BLaER1 (cell line): ENCODE measurements at regions not wholly inside any gene's neighbourhood (a gene's known extent, or its start where the extent isn't known, plus 50 kb on each side); places are given as distances from the start of the nearest gene placed in this dataset.
"Not testable (repeated sequence)": the region's sequence is repeated elsewhere in the genome, so short reads cannot be mapped to it uniquely, and the experiment has no call there.

Source experiments
- H3K27ac ChIP-seq: shearing (Covaris generic); formaldehyde crosslinking; 2 replicates; pipeline ENCODE4 v1.8.1; 2022
- H3K27me3 ChIP-seq: shearing (Covaris generic); formaldehyde crosslinking; 2 replicates; pipeline ENCODE4 v1.8.1; 2022
- H3K36me3 ChIP-seq: shearing (Covaris generic); formaldehyde crosslinking; 2 replicates; pipeline ENCODE4 v1.8.1; 2022
- H3K4me1 ChIP-seq: shearing (Covaris generic); formaldehyde crosslinking; 2 replicates; pipeline ENCODE4 v1.8.1; 2022
- H3K4me2 ChIP-seq: shearing (Covaris generic); formaldehyde crosslinking; 2 replicates; pipeline ENCODE4 v1.8.1; 2022
- H3K4me3 ChIP-seq: shearing (Covaris generic); formaldehyde crosslinking; 2 replicates; pipeline ENCODE4 v1.8.1; 2022
- H3K9ac ChIP-seq: shearing (Covaris generic); formaldehyde crosslinking; 2 replicates; pipeline ENCODE4 v1.8.1; 2022
- H3K9me3 ChIP-seq: shearing (Covaris generic); formaldehyde crosslinking; 2 replicates; pipeline ENCODE4 v1.8.1; 2022
- H4K20me1 ChIP-seq: shearing (Covaris generic); formaldehyde crosslinking; 2 replicates; pipeline ENCODE4 v1.8.1; 2022
- Cebpa-rat ChIP-seq: shearing (Covaris generic); IDR thresholded peaks from 2 replicates; pipeline ENCODE4 v1.8.1; 2022

- Histone ChIP-seq H3K36me3 (no peaks in the 10 kb centered on the region), H3K9me3 (no peaks in the 10 kb centered on the region), H3K4me3 (no peak overlapping the region), H4K20me1 (no peaks in the 10 kb centered on the region), H3K4me1 (no peaks in the 10 kb centered on the region), H3K27me3 (no peaks in the 10 kb centered on the region), H3K9ac (no peak overlapping the region), H3K27ac (no peak overlapping the region), H3K4me2 (no peak overlapping the region)
- no peak for TF ChIP-seq Cebpa-rat
These were observed 1108.8 kb upstream of the SEL1L start for GRCh38 chr14:82642425-82642824.

GRCh38 chr14:82647088-82647810 is 1113.6 kb upstream of the SEL1L start:
- Histone ChIP-seq H4K20me1 (no peaks in the 10 kb centered on the region), H3K9me3 (no peaks in the 10 kb centered on the region), H3K36me3 (no peaks in the 10 kb centered on the region), H3K27me3 (no peaks in the 10 kb centered on the region), H3K9ac (no peak overlapping the region), H3K4me3 (no peak overlapping the region), H3K27ac (no peak overlapping the region), H3K4me2 (no peak overlapping the region), H3K4me1 (no peaks in the 10 kb centered on the region)
- no peak for TF ChIP-seq Cebpa-rat

DNA sequence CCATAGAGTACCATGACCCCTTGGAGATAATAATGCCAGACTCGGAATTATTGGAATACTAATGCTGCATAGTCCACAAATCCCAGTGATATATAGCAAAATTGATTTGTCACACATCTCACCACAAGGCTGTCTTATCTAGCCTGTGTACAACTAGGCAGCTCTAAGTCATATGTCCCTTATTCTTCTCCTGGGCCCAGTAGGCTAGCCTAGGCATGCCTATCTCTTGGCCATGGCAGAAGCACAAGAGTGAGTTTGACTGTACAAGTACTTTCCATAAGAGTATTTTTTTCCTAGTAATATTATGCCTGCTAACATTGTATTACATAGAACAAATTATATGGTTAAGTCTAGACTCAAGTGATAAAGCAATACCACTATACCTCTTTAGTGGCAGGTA is 1122.1 kb upstream of the SEL1L start:
- Histone ChIP-seq H3K9ac (no peak overlapping the region), H3K9me3 (no peaks in the 10 kb centered on the region), H3K27ac (no peak overlapping the region), H3K27me3 (no peaks in the 10 kb centered on the region), H3K36me3 (no peaks in the 10 kb centered on the region), H4K20me1 (no peaks in the 10 kb centered on the region), H3K4me2 (no peak overlapping the region), H3K4me1 (no peaks in the 10 kb centered on the region), H3K4me3 (no peak overlapping the region)
- no peak for TF ChIP-seq Cebpa-rat

DNA sequence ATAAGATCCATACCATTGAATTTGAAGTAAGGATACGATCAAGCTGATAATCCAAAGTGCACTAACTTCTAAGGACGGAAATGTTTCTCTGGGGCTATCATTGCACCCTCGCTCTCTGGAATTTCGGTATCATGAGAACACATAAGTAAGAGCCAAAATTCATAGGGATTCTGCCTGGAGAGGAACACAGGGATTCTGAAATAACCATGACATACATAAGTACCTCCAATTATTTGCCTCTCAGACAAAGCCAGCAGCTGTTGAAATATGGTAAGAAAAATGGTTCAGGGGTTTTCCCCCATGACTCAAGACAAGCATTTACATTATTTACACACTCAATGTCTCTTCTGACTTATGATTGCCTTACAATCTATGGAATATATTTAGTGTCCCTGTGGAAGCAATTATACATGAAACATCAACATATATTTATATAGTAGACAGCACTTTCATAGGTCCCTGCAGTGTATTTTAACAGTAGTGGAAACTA is 1123.6 kb upstream of the SEL1L start:
- no peak for TF ChIP-seq Cebpa-rat

DNA sequence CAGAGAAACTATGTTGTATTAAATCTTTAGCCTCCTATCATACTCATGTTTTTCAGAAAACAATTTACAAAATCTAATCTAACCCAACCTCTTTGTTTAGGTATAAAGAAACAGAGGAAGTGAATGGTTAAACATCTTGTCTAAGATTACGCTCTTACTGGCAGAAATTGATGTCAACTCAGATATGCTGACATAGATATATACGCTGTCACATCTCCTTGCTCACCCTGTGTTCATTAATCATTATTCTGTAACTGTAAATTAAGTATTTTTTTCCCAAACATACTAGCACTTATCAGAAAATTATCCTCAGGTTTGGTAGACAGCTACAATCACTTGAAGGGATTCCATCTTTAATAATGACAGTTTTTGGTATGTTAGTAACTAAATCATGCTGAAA is 1127.6 kb upstream of the SEL1L start:
- H3K4me2 ChIP-seq = no peak overlapping the region
- no peak overlapping the region for H3K4me3 ChIP-seq
- TF ChIP-seq Cebpa-rat = no peak
- H3K4me1 ChIP-seq = no peaks in the 10 kb centered on the region
- no peaks in the 10 kb centered on the region for H4K20me1 ChIP-seq
- H3K27me3 ChIP-seq = no peaks in the 10 kb centered on the region
- no peaks in the 10 kb centered on the region for H3K36me3 ChIP-seq
- H3K9ac ChIP-seq = no peak overlapping the region
- H3K9me3 ChIP-seq = no peaks in the 10 kb centered on the region
- no peak overlapping the region for H3K27ac ChIP-seq

More for the DNA sequence above, 1123.6 kb upstream of the SEL1L start:
- Histone ChIP-seq H3K27ac (no peak overlapping the region), H3K36me3 (no peaks in the 10 kb centered on the region), H3K9me3 (no peaks in the 10 kb centered on the region), H4K20me1 (no peaks in the 10 kb centered on the region), H3K4me2 (no peak overlapping the region), H3K4me3 (no peak overlapping the region), H3K27me3 (no peaks in the 10 kb centered on the region), H3K9ac (no peak overlapping the region), H3K4me1 (no peaks in the 10 kb centered on the region)

DNA sequence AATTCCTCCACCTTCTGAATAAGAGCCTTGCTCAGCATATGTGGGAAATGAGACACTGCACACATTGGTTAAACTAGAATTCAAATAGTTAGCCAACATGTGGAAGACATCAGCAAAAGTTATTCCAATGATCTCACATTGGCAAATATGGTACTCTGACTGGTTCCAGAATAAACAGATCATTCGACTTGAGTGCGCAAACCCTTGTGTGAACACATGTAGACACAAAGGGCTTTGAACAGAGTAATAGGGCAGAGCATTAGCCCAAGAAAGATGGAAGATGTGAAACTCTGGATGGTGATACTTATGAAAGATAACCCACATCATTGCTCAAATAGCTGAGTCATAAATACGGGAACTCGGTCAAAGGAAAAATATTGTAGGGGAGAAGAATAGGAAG is 1133.4 kb upstream of the SEL1L start:
- no peak overlapping the region for H3K4me3 ChIP-seq

GRCh38 chr14:82667501-82667900 is 1133.8 kb upstream of the SEL1L start:
- Histone ChIP-seq H3K4me1 (no peaks in the 10 kb centered on the region), H3K4me3 (no peak overlapping the region), H3K9ac (no peak overlapping the region), H3K9me3 (no peaks in the 10 kb centered on the region), H3K27ac (no peak overlapping the region), H3K27me3 (no peaks in the 10 kb centered on the region), H4K20me1 (no peaks in the 10 kb centered on the region), H3K4me2 (no peak overlapping the region), H3K36me3 (no peaks in the 10 kb centered on the region)
- TF ChIP-seq Cebpa-rat = no peak

More for the DNA sequence above, 1133.4 kb upstream of the SEL1L start:
- H3K4me2 ChIP-seq = no peak overlapping the region
- H3K36me3 ChIP-seq = no peaks in the 10 kb centered on the region
- no peak overlapping the region for H3K27ac ChIP-seq
- no peaks in the 10 kb centered on the region for H3K9me3 ChIP-seq
- H3K4me1 ChIP-seq = no peaks in the 10 kb centered on the region
- H4K20me1 ChIP-seq = no peaks in the 10 kb centered on the region
- no peaks in the 10 kb centered on the region for H3K27me3 ChIP-seq
- no peak overlapping the region for H3K9ac ChIP-seq
- TF ChIP-seq Cebpa-rat = no peak

- H3K4me2 ChIP-seq = no peak overlapping the region
- H3K9ac ChIP-seq = no peak overlapping the region
- no peaks in the 10 kb centered on the region for H4K20me1 ChIP-seq
- no peaks in the 10 kb centered on the region for H3K36me3 ChIP-seq
- TF ChIP-seq Cebpa-rat = no peak
- no peaks in the 10 kb centered on the region for H3K4me1 ChIP-seq
- no peaks in the 10 kb centered on the region for H3K27me3 ChIP-seq
- H3K4me3 ChIP-seq = no peak overlapping the region
- no peak overlapping the region for H3K27ac ChIP-seq
- H3K9me3 ChIP-seq = no peaks in the 10 kb centered on the region
These were observed 1142.8 kb upstream of the SEL1L start for GRCh38 chr14:82676403-82676802.

DNA sequence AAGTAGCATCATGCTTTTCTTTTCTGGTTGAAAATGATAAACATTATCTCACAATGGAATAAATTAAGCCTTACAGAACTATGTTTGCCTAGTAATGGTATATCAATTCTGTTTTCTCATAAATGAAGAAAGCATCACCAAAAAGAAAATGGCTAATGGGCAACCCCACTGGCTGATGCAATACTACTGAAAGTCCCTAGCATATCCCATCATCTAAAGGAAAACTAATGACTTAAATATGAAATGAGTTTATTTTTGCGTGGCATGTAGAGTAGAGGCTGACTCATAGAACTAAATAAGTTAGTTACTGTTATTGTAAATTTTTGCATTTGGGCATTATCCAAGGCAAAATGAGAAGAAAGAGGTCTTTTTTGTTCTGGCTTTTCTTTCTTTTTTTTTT is 1156.3 kb upstream of the SEL1L start:
- Histone ChIP-seq H3K36me3 (no peaks in the 10 kb centered on the region), H3K9ac (no peak overlapping the region), H3K27me3 (no peaks in the 10 kb centered on the region), H3K4me1 (no peaks in the 10 kb centered on the region), H3K4me2 (no peak overlapping the region), H3K9me3 (no peaks in the 10 kb centered on the region), H3K4me3 (no peak overlapping the region), H3K27ac (no peak overlapping the region), H4K20me1 (no peaks in the 10 kb centered on the region)
- TF ChIP-seq Cebpa-rat = no peak

GRCh38 chr14:82691191-82691590 is 1157.5 kb upstream of the SEL1L start:
- not testable (repeated sequence) for H3K27me3 ChIP-seq, H3K36me3 ChIP-seq, H3K4me3 ChIP-seq, H4K20me1 ChIP-seq, H3K27ac ChIP-seq, H3K4me1 ChIP-seq, H3K4me2 ChIP-seq, H3K9ac ChIP-seq, H3K9me3 ChIP-seq

DNA sequence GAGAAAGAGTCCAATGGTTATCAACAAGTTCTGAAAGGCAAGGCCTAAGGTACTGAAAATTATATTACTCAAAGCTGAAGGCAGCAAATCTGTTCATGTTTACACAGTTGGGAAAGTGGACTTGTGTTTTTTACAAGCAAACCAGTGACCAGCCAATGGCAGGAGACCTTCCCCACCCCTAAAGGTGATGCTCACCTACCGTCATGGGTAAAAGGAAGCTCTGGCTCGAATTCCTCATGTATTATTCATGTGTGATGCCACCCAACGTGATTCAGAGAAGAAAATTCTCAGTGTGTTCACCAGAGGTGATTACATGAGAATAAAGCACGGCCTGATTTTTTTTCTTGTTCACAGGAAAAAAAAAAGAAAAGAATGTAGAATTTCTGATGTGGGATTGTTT is 1161.2 kb upstream of the SEL1L start:
- H3K9me3 ChIP-seq = no peaks in the 10 kb centered on the region
- H3K4me2 ChIP-seq = no peak overlapping the region
- no peaks in the 10 kb centered on the region for H4K20me1 ChIP-seq
- TF ChIP-seq Cebpa-rat = no peak
- H3K4me1 ChIP-seq = no peaks in the 10 kb centered on the region
- no peak overlapping the region for H3K4me3 ChIP-seq
- no peak overlapping the region for H3K27ac ChIP-seq
- no peaks in the 10 kb centered on the region for H3K36me3 ChIP-seq
- H3K9ac ChIP-seq = no peak overlapping the region
- H3K27me3 ChIP-seq = no peaks in the 10 kb centered on the region
